Thyroid gland (tissue), 4 donors: ENCODE measurements at regions not wholly inside any gene's neighbourhood (a gene's known extent, or its start where the extent isn't known, plus 50 kb on each side); places are given as distances from the start of the nearest gene placed in this dataset.

Source experiments
- DNase-seq, 2 donors: peaks; one replicate each; pipeline ENCODE4 v3.0.0-alpha.2; 2019
- H3K27ac ChIP-seq, 3 donors: fragments of 200-600 bp; sonication (generic); 1 replicate in 2 of 3; 2 replicates in 1 of 3; pipeline ENCODE4 v1.5.1; 2016 to 2019; ENCODE audit warnings: mild to moderate bottlenecking in 1 of 3, moderate library complexity in 1 of 3
- H3K27me3 ChIP-seq: fragments of 200-600 bp; sonication (generic); one replicate; pipeline ENCODE4 v1.5.1; 2019
- H3K36me3 ChIP-seq, 2 donors: fragments of 200-600 bp; sonication (generic); one replicate each; pipeline ENCODE4 v1.5.1; 2016 to 2019
- H3K4me1 ChIP-seq, 2 donors: fragments of 200-600 bp; sonication (generic); one replicate each; pipeline ENCODE4 v1.5.1; 2017 to 2019
- H3K4me3 ChIP-seq, 3 donors: fragments of 200-600 bp; sonication (generic); replicated peaks in 1 of 3; 1 replicate in 2 of 3; 2 replicates in 1 of 3; pipeline ENCODE4 v1.5.1; 2016; ENCODE audit warnings: mild to moderate bottlenecking in 1 of 3
- H3K9me3 ChIP-seq: fragments of 200-600 bp; sonication (generic); one replicate; pipeline ENCODE4 v1.5.1; 2017
- POLR2A ChIP-seq, 2 donors: fragments of 450-650 bp; IDR thresholded peaks; one replicate each; pipeline ENCODE4 v1.6.1; 2017; ENCODE audit warnings: antibody characterized with exemption in 2 of 2, mild to moderate bottlenecking in 2 of 2, moderate library complexity in 1 of 2
- WGBS, 2 donors: methylation state at CpG; one replicate each; pipeline ENCODE4 v1.1.5; 2017; 5-methylcytosine and 5-hydroxymethylcytosine counted together
- intact Hi-C: fragments of 100-400 bp; cut with DNase I; formaldehyde crosslinking; loops from one replicate; pipeline ENCODE4 v1.15.1; 2023
- TF ChIP-seq, protein P1 (sequence below), 6 experiments: fragments of 200-600 bp in 3 of 6; fragments of 450-650 bp in 3 of 6; sonication (generic) in 3 of 6; IDR thresholded peaks; one replicate each; pipeline ENCODE4 v1.5.1; 2016 to 2019; ENCODE audit warnings: antibody characterized with exemption in 6 of 6, mild to moderate bottlenecking in 2 of 6, inconsistent platforms in 1 of 6, moderate library complexity in 1 of 6

- Histone ChIP-seq H3K36me3 (no peaks in the 10 kb centered on the region), H3K4me1 (peaks cover 28 to 32% of the 10 kb centered on the region in 2 donors), H3K4me3 (no peak overlapping the region), H3K9me3 (no peaks in the 10 kb centered on the region), H3K27ac (peak overlapping the region in 1 of 3 donors; percentile 78), H3K27me3 (no peaks in the 10 kb centered on the region)
- TF ChIP-seq, protein P1, sequence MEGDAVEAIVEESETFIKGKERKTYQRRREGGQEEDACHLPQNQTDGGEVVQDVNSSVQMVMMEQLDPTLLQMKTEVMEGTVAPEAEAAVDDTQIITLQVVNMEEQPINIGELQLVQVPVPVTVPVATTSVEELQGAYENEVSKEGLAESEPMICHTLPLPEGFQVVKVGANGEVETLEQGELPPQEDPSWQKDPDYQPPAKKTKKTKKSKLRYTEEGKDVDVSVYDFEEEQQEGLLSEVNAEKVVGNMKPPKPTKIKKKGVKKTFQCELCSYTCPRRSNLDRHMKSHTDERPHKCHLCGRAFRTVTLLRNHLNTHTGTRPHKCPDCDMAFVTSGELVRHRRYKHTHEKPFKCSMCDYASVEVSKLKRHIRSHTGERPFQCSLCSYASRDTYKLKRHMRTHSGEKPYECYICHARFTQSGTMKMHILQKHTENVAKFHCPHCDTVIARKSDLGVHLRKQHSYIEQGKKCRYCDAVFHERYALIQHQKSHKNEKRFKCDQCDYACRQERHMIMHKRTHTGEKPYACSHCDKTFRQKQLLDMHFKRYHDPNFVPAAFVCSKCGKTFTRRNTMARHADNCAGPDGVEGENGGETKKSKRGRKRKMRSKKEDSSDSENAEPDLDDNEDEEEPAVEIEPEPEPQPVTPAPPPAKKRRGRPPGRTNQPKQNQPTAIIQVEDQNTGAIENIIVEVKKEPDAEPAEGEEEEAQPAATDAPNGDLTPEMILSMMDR (IDR thresholded peaks at IDR 0.05): no peak
- TF ChIP-seq POLR2A (IDR thresholded peaks at IDR 0.05): no peak
- no peak for DNase-seq
- intact Hi-C loops: loop anchor here (10.0 kb wide), 1 partner anchor 92 kb away; no protein-coding TSS in a partner anchor
- WGBS, 2 donors: 0 to 5% methylated on average over 1 of the region's 1 CpG
These were observed 127.9 kb upstream of the MLIP start for GRCh38 chr6:53983301-53983700.

DNA sequence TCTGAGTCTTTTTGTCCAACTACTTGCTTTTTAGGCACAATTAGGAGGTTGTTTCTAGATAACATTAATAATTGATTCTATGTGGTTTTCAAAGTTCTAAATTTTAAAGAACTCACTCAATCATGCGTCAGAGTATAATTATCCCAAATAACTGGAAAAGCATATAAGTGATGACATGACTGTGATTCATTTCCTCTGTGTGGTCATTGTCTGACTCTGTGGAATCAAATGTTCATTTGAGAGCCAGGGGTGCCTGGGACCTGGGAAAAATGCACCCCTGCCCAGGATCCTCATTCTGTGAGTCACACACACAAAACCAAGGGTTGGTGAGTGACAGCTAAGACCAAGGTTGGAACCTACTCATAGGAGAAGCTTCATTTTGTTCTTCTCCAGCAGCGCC, 127.1 kb upstream of the MLIP start:
- intact Hi-C loops: loop anchor here (10.0 kb wide), 1 partner anchor 91 kb away; no protein-coding TSS in a partner anchor
- no peak overlapping the region for H3K27ac ChIP-seq
- no peaks in the 10 kb centered on the region for H3K27me3 ChIP-seq

GRCh38 chr6:53984581-53984980, 126.7 kb upstream of the MLIP start:
- Histone ChIP-seq H3K27me3 (no peaks in the 10 kb centered on the region), H3K36me3 (no peaks in the 10 kb centered on the region), H3K4me3 (no peak overlapping the region), H3K27ac (no peak overlapping the region), H3K4me1 (peaks cover 28 to 32% of the 10 kb centered on the region in 2 donors), H3K9me3 (no peaks in the 10 kb centered on the region)
- intact Hi-C loops: loop anchor here (10.0 kb wide), 1 partner anchor 90 kb away; no protein-coding TSS in a partner anchor
- 65 to 69% methylated on average over 3 of the region's 3 CpGs for WGBS, 2 donors
- DNase-seq: no peak
- TF ChIP-seq POLR2A (IDR thresholded peaks at IDR 0.05): no peak
- TF ChIP-seq, protein P1 (IDR thresholded peaks at IDR 0.05): no peak

More for the DNA sequence above, 127.1 kb upstream of the MLIP start:
- Histone ChIP-seq H3K4me1 (peaks cover 28 to 32% of the 10 kb centered on the region in 2 donors), H3K36me3 (no peaks in the 10 kb centered on the region), H3K9me3 (no peaks in the 10 kb centered on the region), H3K4me3 (no peak overlapping the region)
- DNase-seq: no peak
- TF ChIP-seq, protein P1 (IDR thresholded peaks at IDR 0.05): no peak
- no peak for TF ChIP-seq POLR2A (IDR thresholded peaks at IDR 0.05)
- WGBS, 2 donors: 66 to 92% methylated on average over 2 of the region's 2 CpGs

DNA sequence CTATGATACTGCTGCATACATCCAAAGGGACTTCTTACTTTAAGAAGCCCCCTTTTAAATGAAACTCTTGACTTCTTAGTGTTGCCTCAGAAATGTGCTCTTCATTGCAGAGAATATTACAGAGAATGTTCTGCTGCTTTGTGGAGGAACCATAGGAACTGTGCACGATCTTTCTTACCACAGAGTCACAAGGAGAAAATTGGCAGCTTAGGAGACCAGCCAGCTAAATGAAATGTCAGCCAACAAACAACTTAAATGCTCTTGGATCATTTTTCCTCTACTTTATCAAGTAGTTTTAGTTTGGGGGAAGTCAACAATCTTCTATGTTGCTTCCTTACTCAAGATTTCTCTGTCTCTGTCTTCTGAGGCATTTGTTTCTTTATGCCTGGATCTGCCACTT, 125.9 kb upstream of the MLIP start:
- no peaks in the 10 kb centered on the region for H3K27me3 ChIP-seq
- H3K27ac ChIP-seq: no peak overlapping the region
- intact Hi-C loops: loop anchor here (5.0 to 10.0 kb wide), 2 partner anchors 89 to 282 kb away; no protein-coding TSS in a partner anchor
- H3K4me1 ChIP-seq: peaks cover 28 to 32% of the 10 kb centered on the region in 2 donors
- WGBS, 2 donors: 54 to 82% methylated on average over 1 of the region's 1 CpG
- TF ChIP-seq, protein P1 (IDR thresholded peaks at IDR 0.05): no peak
- no peak for TF ChIP-seq POLR2A (IDR thresholded peaks at IDR 0.05)
- DNase-seq: no peak
- no peak overlapping the region for H3K4me3 ChIP-seq
- no peaks in the 10 kb centered on the region for H3K9me3 ChIP-seq
- no peaks in the 10 kb centered on the region for H3K36me3 ChIP-seq

DNA sequence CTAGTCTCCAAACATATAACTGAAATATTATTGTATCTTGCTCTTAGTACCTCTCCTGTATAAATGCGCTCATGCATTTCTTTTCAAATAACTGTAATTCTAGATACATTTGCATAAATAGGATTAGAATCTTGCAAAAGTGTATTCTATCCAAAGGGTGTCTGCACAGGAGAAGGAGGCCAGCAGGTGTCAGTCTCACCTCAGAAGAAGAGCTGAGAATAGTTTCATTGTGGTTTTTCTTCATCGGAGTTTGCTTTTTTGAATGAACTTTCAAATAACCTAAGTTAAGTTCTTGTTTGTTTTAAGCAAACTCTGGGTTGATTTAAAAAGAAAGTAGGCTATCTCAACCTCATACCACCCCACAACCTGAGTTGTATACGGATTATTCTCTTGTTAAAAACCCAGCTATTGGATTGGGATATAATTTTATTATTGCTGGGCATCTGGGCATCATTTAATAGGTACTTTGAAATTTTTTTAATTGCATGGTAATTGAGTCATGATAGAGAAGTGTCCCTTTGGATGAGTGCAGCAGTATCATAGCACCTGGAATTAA, 125.0 kb upstream of the MLIP start:
- H3K4me3 ChIP-seq: no peak overlapping the region
- no peaks in the 10 kb centered on the region for H3K27me3 ChIP-seq
- DNase-seq: peak; percentile 62 to 67
- no peaks in the 10 kb centered on the region for H3K9me3 ChIP-seq
- peaks cover 28 to 32% of the 10 kb centered on the region in 2 donors for H3K4me1 ChIP-seq
- H3K27ac ChIP-seq: no peak overlapping the region
- intact Hi-C loops: loop anchor here (5.0 to 10.0 kb wide), 2 partner anchors 89 to 281 kb away; no protein-coding TSS in a partner anchor
- WGBS, 2 donors: 5 to 10% methylated on average over 3 of the region's 3 CpGs
- TF ChIP-seq, protein P1 (IDR thresholded peaks at IDR 0.05): peak; percentile 58 to 91 (median 83)
- TF ChIP-seq POLR2A (IDR thresholded peaks at IDR 0.05): no peak
- H3K36me3 ChIP-seq: no peaks in the 10 kb centered on the region
